Right lobe of liver (tissue), 6 donors: ENCODE measurements at regions not wholly inside any gene's neighbourhood (a gene's known extent, or its start where the extent isn't known, plus 50 kb on each side); places are given as distances from the start of the nearest gene placed in this dataset.
A peak's percentile ranks its signal among the peaks of the same experiment; 100 is the strongest.

ENCODE experiments used
- ATAC-seq, 4 donors: fragments of 200-7000 bp; cut with Tn5 transposase; one replicate each; pipeline ENCODE4 v1.9.1; 2020; ENCODE audit warnings: mild to moderate bottlenecking in 4 of 4, moderate library complexity in 4 of 4
- DNase-seq, 3 donors: peaks; one replicate each; pipeline ENCODE4 v3.0.0-alpha.2; 2020
- H3K27ac ChIP-seq, 3 donors: fragments of 200-600 bp; one replicate each; pipeline ENCODE4 v1.8.0; 2022
- H3K27me3 ChIP-seq, 2 donors: fragments of 200-600 bp; one replicate each; pipeline ENCODE4 v1.8.0; 2022
- H3K36me3 ChIP-seq, 4 donors: fragments of 200-600 bp; sonication (generic) in 1 of 4; one replicate each; pipeline versions ENCODE4 v1.5.1 to v1.8.0; 2017 to 2022; ENCODE audit warnings: control low read depth in 1 of 4
- H3K4me1 ChIP-seq, 4 donors: fragments of 200-600 bp; sonication (generic) in 1 of 4; one replicate each; pipeline versions ENCODE4 v1.5.1 to v1.8.0; 2017 to 2022; ENCODE audit warnings: control low read depth in 1 of 4
- H3K4me3 ChIP-seq, 3 donors: fragments of 200-600 bp; one replicate each; pipeline ENCODE4 v1.8.0; 2022
- H3K9me3 ChIP-seq, 4 donors: fragments of 200-600 bp; sonication (generic) in 1 of 4; one replicate each; pipeline versions ENCODE4 v1.5.1 to v1.8.0; 2017 to 2022; ENCODE audit warnings: control low read depth in 1 of 4
- POLR2A ChIP-seq: fragments of 450-650 bp; IDR thresholded peaks from one replicate; pipeline ENCODE4 v1.6.1; 2017; ENCODE audit warnings: antibody characterized with exemption, mild to moderate bottlenecking
- WGBS: methylation state at CpG from one replicate; pipeline ENCODE4 v1.1.6; 2018; ENCODE audit warnings: low coverage, low lambda C conversion rate; ENCODE audit not compliant: insufficient coverage; ENCODE audit errors: missing lambda C conversion rate; 5-methylcytosine and 5-hydroxymethylcytosine counted together
- intact Hi-C, 2 donors: fragments of 100-400 bp; cut with DNase I; formaldehyde crosslinking; loops; one replicate each; pipeline versions ENCODE4 v1.11.2 to v1.14.1; 2022
- TF ChIP-seq, protein P1 (sequence below), 4 donors: fragments of 200-600 bp in 3 of 4; fragments of 450-650 bp in 1 of 4; IDR thresholded peaks; one replicate each; pipeline versions ENCODE4 v1.5.1 to v1.8.0; 2016 to 2022; ENCODE audit warnings: antibody characterized with exemption in 4 of 4, mild to moderate bottlenecking in 2 of 4
- donor health status: DM: no; HTN: yes; CAD: no.
- donor health status: DM: no; HTN: no; CAD: no.
- donor health status: DM: no; HTN: no; CAD: no.
- donor health status: DM: no; HTN: yes; CAD: no.
- donor health status: DM: no; HTN: yes; CAD: no.

DNA sequence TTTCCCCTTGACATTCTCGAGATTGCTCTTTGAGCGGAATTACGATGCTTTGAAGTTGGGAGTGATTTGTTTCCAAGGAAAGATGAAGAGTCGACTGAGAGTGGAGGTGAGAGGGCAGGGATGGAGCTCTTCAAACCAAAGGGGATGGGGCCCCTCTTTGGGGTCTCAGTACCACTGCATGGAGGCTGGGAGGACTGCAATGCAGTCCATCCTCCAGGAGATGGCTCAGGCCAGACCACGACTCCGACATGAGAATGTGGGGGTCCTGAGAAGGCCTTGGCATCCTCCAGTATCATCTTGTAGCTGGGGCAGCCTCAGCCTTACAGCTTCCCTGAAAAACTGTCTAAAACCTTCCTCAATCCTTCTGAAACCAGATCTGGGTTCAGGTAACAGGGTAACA lies 51.1 kb upstream of the CDKN2AIPNL start:
- Histone ChIP-seq H3K9me3 (no peaks in the 10 kb centered on the region), H3K4me1 (peaks cover 0 to 24% (median 14%) of the 10 kb centered on the region in 4 donors), H3K27me3 (no peaks in the 10 kb centered on the region), H3K4me3 (no peak overlapping the region), H3K27ac (no peak overlapping the region), H3K36me3 (no peaks in the 10 kb centered on the region)
- ATAC-seq: no peak
- TF ChIP-seq POLR2A: no peak
- TF ChIP-seq, protein P1, sequence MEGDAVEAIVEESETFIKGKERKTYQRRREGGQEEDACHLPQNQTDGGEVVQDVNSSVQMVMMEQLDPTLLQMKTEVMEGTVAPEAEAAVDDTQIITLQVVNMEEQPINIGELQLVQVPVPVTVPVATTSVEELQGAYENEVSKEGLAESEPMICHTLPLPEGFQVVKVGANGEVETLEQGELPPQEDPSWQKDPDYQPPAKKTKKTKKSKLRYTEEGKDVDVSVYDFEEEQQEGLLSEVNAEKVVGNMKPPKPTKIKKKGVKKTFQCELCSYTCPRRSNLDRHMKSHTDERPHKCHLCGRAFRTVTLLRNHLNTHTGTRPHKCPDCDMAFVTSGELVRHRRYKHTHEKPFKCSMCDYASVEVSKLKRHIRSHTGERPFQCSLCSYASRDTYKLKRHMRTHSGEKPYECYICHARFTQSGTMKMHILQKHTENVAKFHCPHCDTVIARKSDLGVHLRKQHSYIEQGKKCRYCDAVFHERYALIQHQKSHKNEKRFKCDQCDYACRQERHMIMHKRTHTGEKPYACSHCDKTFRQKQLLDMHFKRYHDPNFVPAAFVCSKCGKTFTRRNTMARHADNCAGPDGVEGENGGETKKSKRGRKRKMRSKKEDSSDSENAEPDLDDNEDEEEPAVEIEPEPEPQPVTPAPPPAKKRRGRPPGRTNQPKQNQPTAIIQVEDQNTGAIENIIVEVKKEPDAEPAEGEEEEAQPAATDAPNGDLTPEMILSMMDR (IDR thresholded peaks at IDR 0.05): no peak
- DNase-seq: peak in 2 of 3 donors; percentile 24 to 28
- intact Hi-C loops: no loop called here
- 87% methylated on average over 4 of the region's 6 CpGs for WGBS

DNA sequence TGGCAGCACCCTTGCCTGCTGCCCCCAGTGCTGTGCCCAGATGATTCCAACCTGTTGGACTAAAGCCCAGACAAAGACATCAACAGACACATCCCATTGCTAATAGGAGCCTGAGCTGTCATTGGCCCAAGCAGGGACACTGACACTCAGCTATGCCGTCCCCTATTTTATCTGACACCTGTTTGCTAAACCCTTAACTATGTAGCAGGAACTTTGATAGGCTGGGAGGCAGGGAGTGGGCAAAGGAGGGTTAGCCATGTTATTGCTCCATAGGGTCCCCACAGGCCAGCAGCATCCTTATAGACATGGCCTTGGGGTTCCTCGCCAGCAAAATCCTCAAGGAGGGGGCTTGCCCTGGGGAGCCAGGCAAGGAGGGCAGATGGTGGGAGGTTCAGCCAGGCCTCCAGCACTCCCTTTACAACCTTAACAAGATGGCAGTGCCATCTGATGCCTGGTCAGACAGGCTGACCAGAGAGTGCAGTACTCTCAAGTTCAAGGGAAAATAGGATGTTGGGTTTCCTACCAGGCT lies 50.4 kb upstream of the CDKN2AIPNL start:
- no peak for TF ChIP-seq POLR2A
- TF ChIP-seq, protein P1 (IDR thresholded peaks at IDR 0.05): no peak
- DNase-seq: peak in 2 of 3 donors; percentile 31
- ATAC-seq: no peak
- 56% methylated on average over 1 of the region's 2 CpGs for WGBS
- Histone ChIP-seq H3K27ac (no peak overlapping the region), H3K4me1 (peaks cover 0 to 21% (median 13%) of the 10 kb centered on the region in 4 donors), H3K9me3 (no peaks in the 10 kb centered on the region), H3K36me3 (no peaks in the 10 kb centered on the region), H3K4me3 (no peak overlapping the region), H3K27me3 (no peaks in the 10 kb centered on the region)
- intact Hi-C loops: no loop called here
